A673 (cell line): ENCODE measurements at regions not wholly inside any gene's neighbourhood (a gene's known extent, or its start where the extent isn't known, plus 50 kb on each side); places are given as distances from the start of the nearest gene placed in this dataset.

Experiments used
- BruUV-seq: library from RNA; stranded (reverse); fragments of 400-500 nt; replicated peaks from 2 replicates; lab custom pipeline; 2021; lab: Mats Ljungman, UMichigan
- CTCF ChIA-PET: fragments of 300-600 bp; sonication (Branson Sonifier 250); formaldehyde crosslinking; loops from one replicate; lab custom pipeline; 2022; ENCODE audit warnings: antibody characterized with exemption; lab: Charles Lee
- POLR2A ChIA-PET: fragments of 300-600 bp; sonication (Branson Sonifier 250); formaldehyde crosslinking; loops from one replicate; lab custom pipeline; 2022; ENCODE audit warnings: antibody characterized with exemption; ENCODE audit not compliant: low non-redundant PET; lab: Charles Lee
- DNase-seq: peaks from one replicate; pipeline ENCODE4 v3.0.0-alpha.2; 2015; ENCODE audit warnings: low spot score
- H3K27ac ChIP-seq: fragments of 200-600 bp; sonication (generic); 2 replicates; pipeline ENCODE4 v1.5.1; 2016; ENCODE audit warnings: mixed run types, low read depth, mild to moderate bottlenecking, mixed read lengths, antibody characterized with exemption, low read length; ENCODE audit not compliant: poor library complexity, severe bottlenecking
- H3K27me3 ChIP-seq: fragments of 200-600 bp; sonication (generic); replicated peaks from 2 replicates; pipeline ENCODE4 v1.6.1; 2017; ENCODE audit warnings: mixed run types, low read depth, mild to moderate bottlenecking, mixed read lengths, antibody characterized with exemption, low read length; ENCODE audit not compliant: insufficient read depth, poor library complexity
- H3K36me3 ChIP-seq: fragments of 200-600 bp; sonication (generic); 2 replicates; pipeline ENCODE4 v1.6.1; 2016; ENCODE audit warnings: mixed run types, mild to moderate bottlenecking, mixed read lengths, antibody characterized with exemption, low read length; ENCODE audit not compliant: insufficient read depth, poor library complexity, severe bottlenecking
- H3K4me1 ChIP-seq: fragments of 200-600 bp; sonication (generic); 2 replicates; pipeline ENCODE4 v1.6.1; 2017; ENCODE audit warnings: mixed run types, mild to moderate bottlenecking, mixed read lengths, antibody characterized with exemption, low read length; ENCODE audit not compliant: insufficient read depth, poor library complexity, severe bottlenecking
- H3K4me3 ChIP-seq: fragments of 200-600 bp; sonication (generic); 2 replicates; pipeline ENCODE4 v1.5.1; 2016; ENCODE audit warnings: low read depth, mixed run types, mild to moderate bottlenecking, mixed read lengths, low read length; ENCODE audit not compliant: poor library complexity, severe bottlenecking
- H3K9me3 ChIP-seq: fragments of 200-600 bp; sonication (generic); 2 replicates; pipeline ENCODE4 v1.6.1; 2016; ENCODE audit warnings: mixed run types, low read depth, mild to moderate bottlenecking, mixed read lengths, antibody characterized with exemption, low read length; ENCODE audit not compliant: poor library complexity, severe bottlenecking
- CTCF ChIP-seq: fragments of 300-800, 200-600 bp; sonication (generic); conservative IDR thresholded peaks from 2 replicates; pipeline ENCODE4 v1.5.1; 2017; ENCODE audit warnings: low read depth, mild to moderate bottlenecking, antibody characterized with exemption, low read length, moderate library complexity, mixed read lengths
- EZH2 ChIP-seq: fragments of 200-600 bp; sonication (generic); IDR thresholded peaks from 2 replicates; pipeline ENCODE4 v1.6.1; 2017; ENCODE audit warnings: borderline replicate concordance, low read depth, mild to moderate bottlenecking, mixed read lengths, antibody characterized with exemption, low read length; ENCODE audit not compliant: poor library complexity, severe bottlenecking
- intact Hi-C: fragments of 100-400 bp; cut with micrococcal nuclease; formaldehyde crosslinking; loops from one replicate; pipeline ENCODE4 v1.10.0; 2022; ENCODE audit not compliant: unreplicated experiment

- intact Hi-C loops, result no loop called here
- ChIA-PET CTCF (no interaction called here), POLR2A (no interaction called here)
- DNase-seq, result no peak
- H3K4me3 ChIP-seq, result no peak overlapping the region
- no peak for TF ChIP-seq CTCF
- TF ChIP-seq EZH2, result no peak
- no TSS peak for BruUV-seq
- no peaks in the 10 kb centered on the region for H3K27me3 ChIP-seq
- peaks cover 21% of the 10 kb centered on the region for H3K4me1 ChIP-seq
- no peaks in the 10 kb centered on the region for H3K36me3 ChIP-seq
- H3K9me3 ChIP-seq, result no peaks in the 10 kb centered on the region
- no peak overlapping the region for H3K27ac ChIP-seq
Observed at GRCh38 chr1:232687304-232687703, 57.4 kb upstream of the SIPA1L2 start.

- no peaks in the 10 kb centered on the region for H3K36me3 ChIP-seq
- DNase-seq, result no peak
- ChIA-PET CTCF (no interaction called here), POLR2A (no interaction called here)
- no peaks in the 10 kb centered on the region for H3K27me3 ChIP-seq
- no peaks in the 10 kb centered on the region for H3K9me3 ChIP-seq
- TF ChIP-seq CTCF (no peak), EZH2 (no peak)
- H3K4me3 ChIP-seq, result no peak overlapping the region
- intact Hi-C loops, result no loop called here
- H3K4me1 ChIP-seq, result peaks cover 21% of the 10 kb centered on the region
- H3K27ac ChIP-seq, result no peak overlapping the region
- no TSS peak for BruUV-seq
Observed at GRCh38 chr1:232687728-232688127, 57.8 kb upstream of the SIPA1L2 start.

GRCh38 chr1:232688398-232688797 lies 58.5 kb upstream of the SIPA1L2 start:
- TF ChIP-seq EZH2 (no peak), CTCF (no peak)
- H3K4me1 ChIP-seq, result peaks cover 18% of the 10 kb centered on the region
- intact Hi-C loops, result no loop called here
- CTCF ChIA-PET, result no interaction called here
- no TSS peak for BruUV-seq
- H3K27me3 ChIP-seq, result no peaks in the 10 kb centered on the region
- POLR2A ChIA-PET, result no interaction called here
- DNase-seq, result no peak
- no peaks in the 10 kb centered on the region for H3K36me3 ChIP-seq
- no peak overlapping the region for H3K27ac ChIP-seq
- H3K4me3 ChIP-seq, result no peak overlapping the region
- no peaks in the 10 kb centered on the region for H3K9me3 ChIP-seq
